ENCODE measurements at regions not wholly inside any gene's neighbourhood (a gene's known extent, or its start where the extent isn't known, plus 50 kb on each side); places are given as distances from the start of the nearest gene placed in this dataset.

DNA sequence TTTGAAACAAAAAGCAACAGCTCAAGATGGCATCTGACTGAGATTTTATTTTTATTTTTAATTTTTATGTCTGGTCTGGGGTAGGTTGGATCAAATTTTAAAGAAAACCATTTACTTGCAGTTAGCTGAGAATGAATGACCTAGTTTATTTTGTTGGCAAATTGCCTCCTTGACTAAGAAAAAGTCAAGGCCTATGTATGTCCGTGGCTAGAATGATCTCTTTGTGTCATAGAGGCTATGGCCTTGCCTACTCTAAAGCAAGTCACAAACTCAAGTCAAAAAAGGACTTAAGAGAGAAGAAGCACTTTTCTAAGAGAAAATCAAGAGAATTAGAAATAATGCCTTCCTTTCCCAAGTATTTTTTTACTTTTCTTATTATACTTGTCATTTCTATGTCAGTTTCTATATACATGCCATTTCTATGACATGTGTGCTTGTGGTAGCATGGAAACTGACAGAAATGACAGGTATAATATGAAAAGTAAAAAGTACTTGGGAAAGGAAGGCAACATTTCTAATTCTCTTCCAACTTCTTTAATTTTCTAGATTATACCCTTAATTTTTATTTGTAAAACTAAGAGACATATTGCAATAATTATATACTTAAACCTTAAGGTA, 136.7 kb downstream of the CENPF start:
- H3K36me3 ChIP-seq, result no peaks in the 10 kb centered on the region
- DNase-seq (ENCODE audit: low read depth in 1 of 2, low spot score in 1 of 2), result no peak
- H3K9me3 ChIP-seq (ENCODE audit: low read depth), result no peaks in the 10 kb centered on the region
- no peaks in the 10 kb centered on the region for H3K27me3 ChIP-seq
- no peak overlapping the region for H3K27ac ChIP-seq
- H3K4me1 ChIP-seq (ENCODE audit: low read depth), result no peaks in the 10 kb centered on the region
- H3K4me3 ChIP-seq, result no peak overlapping the region
- TF ChIP-seq, protein P1, sequence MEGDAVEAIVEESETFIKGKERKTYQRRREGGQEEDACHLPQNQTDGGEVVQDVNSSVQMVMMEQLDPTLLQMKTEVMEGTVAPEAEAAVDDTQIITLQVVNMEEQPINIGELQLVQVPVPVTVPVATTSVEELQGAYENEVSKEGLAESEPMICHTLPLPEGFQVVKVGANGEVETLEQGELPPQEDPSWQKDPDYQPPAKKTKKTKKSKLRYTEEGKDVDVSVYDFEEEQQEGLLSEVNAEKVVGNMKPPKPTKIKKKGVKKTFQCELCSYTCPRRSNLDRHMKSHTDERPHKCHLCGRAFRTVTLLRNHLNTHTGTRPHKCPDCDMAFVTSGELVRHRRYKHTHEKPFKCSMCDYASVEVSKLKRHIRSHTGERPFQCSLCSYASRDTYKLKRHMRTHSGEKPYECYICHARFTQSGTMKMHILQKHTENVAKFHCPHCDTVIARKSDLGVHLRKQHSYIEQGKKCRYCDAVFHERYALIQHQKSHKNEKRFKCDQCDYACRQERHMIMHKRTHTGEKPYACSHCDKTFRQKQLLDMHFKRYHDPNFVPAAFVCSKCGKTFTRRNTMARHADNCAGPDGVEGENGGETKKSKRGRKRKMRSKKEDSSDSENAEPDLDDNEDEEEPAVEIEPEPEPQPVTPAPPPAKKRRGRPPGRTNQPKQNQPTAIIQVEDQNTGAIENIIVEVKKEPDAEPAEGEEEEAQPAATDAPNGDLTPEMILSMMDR (IDR thresholded peaks at IDR 0.05; ENCODE audit: low read depth, low read length), result no peak

DNA sequence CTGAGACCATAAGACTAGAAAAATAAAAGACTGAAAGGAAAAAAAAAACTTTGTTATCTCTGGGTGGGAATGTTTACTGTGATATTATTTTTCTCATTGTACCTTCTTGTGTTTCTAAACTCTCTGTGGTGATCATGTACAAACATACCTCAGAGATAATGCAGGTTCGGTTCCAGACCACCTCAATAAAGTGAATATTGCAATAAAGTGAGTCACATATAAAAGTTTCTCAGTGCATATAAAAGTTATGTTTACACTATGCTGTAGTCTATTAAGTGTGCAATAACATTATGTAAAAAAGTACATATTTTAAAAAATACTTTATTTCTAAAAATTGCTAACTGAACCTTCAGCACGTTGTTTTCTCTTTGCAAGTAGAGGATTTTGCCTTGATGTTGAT, 137.5 kb downstream of the CENPF start:
- no peak for DNase-seq (ENCODE audit: low read depth in 1 of 2, low spot score in 1 of 2)
- Histone ChIP-seq H3K4me1 (ENCODE audit: low read depth) (no peaks in the 10 kb centered on the region), H3K36me3 (no peaks in the 10 kb centered on the region), H3K4me3 (no peak overlapping the region), H3K9me3 (ENCODE audit: low read depth) (no peaks in the 10 kb centered on the region), H3K27me3 (no peaks in the 10 kb centered on the region), H3K27ac (no peak overlapping the region)
- TF ChIP-seq, protein P1 (IDR thresholded peaks at IDR 0.05; ENCODE audit: low read depth, low read length), result no peak

DNA sequence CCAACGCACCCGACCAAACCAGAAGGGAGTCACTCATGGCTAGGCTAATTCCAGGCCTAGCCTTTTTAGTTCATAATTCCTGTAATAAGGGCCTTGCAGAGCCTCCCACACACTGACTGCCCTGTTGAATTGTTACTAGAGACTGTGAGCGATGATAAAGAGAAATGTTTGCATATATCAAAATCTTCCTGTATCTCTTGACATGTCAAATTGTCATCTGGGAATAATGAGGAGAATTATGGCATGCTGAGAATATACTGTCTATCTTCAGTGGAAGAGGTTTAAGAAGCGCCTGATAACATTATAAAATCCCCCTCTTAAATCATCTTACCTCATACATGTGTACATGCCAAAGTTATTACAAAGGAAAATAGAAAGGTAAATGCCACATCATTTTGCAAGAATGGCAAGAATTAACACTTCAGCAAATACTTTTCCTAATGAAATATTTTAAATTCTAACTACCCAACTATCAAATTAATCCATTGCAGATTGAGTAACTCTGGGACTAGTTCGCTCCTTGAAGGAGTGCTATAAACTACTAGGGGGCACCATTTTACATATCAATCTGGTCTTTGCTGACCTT, 144.1 kb downstream of the CENPF start:
- no peak overlapping the region for H3K27ac ChIP-seq
- H3K4me3 ChIP-seq, result no peak overlapping the region
- H3K27me3 ChIP-seq, result no peaks in the 10 kb centered on the region
- TF ChIP-seq, protein P1 (IDR thresholded peaks at IDR 0.05; ENCODE audit: low read depth, low read length), result no peak
- H3K36me3 ChIP-seq, result no peaks in the 10 kb centered on the region
- DNase-seq (ENCODE audit: low read depth in 1 of 2, low spot score in 1 of 2), result no peak
- no peaks in the 10 kb centered on the region for H3K9me3 ChIP-seq (ENCODE audit: low read depth)
- H3K4me1 ChIP-seq (ENCODE audit: low read depth), result no peaks in the 10 kb centered on the region

DNA sequence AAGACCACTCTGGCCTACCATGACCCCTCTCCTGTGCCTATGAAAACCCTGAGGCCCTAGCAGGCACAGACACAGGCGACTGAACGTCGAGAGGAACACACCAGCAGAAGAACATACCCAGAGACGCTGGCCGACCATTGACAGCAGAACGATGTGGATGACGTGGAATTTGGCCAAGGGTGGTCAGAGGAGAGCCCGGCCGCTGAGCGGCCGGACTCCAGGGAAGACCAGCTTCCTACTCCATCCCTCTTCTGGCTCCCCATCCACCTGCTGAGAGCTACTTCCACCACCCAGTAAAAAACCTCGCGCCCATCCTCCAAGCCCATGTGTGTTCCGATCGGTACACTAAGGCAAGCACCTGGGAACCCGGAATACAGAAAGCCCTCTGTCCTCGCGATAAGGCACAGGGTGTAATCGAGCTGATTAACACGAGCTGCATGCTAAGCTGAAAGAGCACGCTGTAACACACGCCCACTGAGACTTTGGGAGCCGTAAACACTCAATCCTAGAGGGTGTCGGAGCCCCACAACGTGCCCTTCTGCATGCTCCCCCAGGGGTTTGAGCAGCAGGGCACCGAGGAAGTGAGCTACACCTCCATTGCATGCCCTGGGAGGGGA, 150.3 kb downstream of the CENPF start:
- H3K27me3 ChIP-seq, result no peaks in the 10 kb centered on the region
- H3K27ac ChIP-seq, result no peak overlapping the region
- TF ChIP-seq, protein P1 (IDR thresholded peaks at IDR 0.05; ENCODE audit: low read depth, low read length), result no peak
- H3K4me1 ChIP-seq (ENCODE audit: low read depth), result no peaks in the 10 kb centered on the region
- H3K9me3 ChIP-seq (ENCODE audit: low read depth), result no peaks in the 10 kb centered on the region
- H3K4me3 ChIP-seq, result no peak overlapping the region
- H3K36me3 ChIP-seq, result no peaks in the 10 kb centered on the region
- no peak for DNase-seq (ENCODE audit: low read depth in 1 of 2, low spot score in 1 of 2)

DNA sequence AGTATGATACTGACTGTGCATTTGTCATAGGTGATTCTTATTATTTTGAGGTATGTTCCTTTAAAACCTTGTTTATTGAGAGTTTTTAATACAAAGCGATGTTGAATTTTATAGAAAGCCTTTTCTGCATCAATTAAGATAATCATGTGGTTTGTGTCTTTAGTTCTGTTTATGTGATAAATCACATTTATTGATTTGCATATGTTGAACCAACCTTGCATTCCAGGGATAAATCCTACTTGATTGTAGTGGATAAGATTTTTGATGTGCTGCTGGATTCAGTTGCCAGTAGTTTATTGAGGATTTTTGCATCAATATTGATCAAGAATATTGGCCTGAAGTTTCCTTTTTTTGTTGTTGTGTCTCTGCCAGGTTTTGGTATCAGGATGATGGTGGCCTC, 158.0 kb downstream of the CENPF start:
- Histone ChIP-seq H3K4me1 (ENCODE audit: low read depth) (no peaks in the 10 kb centered on the region), H3K27ac (no peak overlapping the region), H3K36me3 (no peaks in the 10 kb centered on the region), H3K9me3 (ENCODE audit: low read depth) (no peaks in the 10 kb centered on the region), H3K4me3 (no peak overlapping the region), H3K27me3 (no peaks in the 10 kb centered on the region)
- TF ChIP-seq, protein P1 (IDR thresholded peaks at IDR 0.05; ENCODE audit: low read depth, low read length), result no peak
- no peak for DNase-seq (ENCODE audit: low read depth in 1 of 2, low spot score in 1 of 2)

Measured in cardiac muscle cell (in vitro differentiated cells and primary cell).